ENCODE measurements at regions not wholly inside any gene's neighbourhood (a gene's known extent, or its start where the extent isn't known, plus 50 kb on each side); places are given as distances from the start of the nearest gene placed in this dataset.

DNA sequence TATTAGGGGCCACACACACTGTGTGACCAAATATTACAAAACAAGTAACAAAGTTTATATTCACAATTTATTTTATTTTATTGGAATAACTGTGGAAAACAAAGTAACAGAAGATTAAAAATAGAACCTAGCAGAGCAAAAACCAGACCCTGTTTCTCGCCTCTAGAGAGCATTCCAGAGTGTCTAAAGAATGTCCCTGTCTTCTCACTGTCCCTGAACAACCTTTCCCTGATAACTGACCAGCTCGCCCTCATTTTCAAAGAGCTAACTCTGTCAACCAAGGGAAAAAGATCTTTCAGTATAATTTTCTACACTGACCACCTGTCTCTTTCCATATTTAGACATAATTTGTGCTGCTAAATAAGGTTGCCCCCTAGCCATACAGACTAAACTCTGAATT lies 646.9 kb downstream of the USP25 start:
- no peak for DNase-seq

DNA sequence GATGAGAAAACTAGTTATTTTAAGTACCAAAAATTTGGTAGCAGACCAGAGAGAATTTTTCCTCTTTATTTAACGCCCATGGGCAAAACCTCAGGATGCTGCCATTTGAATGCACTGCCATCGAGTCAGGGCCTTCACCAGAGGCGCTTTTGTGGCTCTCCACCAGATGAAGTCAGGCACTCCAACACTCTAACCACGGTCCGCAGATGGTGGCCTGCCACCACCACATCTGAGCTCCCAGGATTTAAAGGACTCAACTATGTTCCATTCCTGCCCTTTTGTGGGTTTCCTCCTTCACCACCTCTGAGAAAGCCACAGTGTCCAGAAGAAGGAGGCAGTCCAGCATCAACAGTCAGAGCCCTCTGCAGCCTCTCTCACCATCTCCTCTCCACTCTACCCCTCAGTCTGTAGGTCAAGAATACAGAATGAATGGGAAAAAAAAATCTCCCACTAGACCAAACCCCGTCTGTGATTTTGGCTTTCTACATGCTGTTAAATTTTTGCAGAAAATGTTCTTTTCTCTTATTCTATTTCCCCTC lies 647.4 kb downstream of the USP25 start:
- DNase-seq = no peak

DNA sequence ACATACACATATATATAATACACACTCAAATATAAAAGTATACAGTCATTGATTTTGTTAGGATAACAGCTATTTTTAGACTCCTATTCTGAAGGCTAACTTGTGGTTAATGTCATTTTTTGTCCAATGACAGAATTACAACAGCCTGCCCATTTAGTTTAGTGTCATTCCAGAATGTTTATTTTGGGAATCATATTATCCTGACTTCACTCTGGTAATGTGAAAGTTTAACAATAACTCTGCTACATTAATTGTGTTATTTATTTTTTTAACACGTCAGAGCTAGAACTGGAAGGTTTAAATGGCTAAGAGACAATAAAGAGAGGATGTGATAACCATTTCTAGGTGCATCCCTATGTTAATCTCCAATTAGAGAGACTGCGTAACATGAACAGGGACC lies 648.1 kb downstream of the USP25 start:
- DNase-seq = no peak

DNA sequence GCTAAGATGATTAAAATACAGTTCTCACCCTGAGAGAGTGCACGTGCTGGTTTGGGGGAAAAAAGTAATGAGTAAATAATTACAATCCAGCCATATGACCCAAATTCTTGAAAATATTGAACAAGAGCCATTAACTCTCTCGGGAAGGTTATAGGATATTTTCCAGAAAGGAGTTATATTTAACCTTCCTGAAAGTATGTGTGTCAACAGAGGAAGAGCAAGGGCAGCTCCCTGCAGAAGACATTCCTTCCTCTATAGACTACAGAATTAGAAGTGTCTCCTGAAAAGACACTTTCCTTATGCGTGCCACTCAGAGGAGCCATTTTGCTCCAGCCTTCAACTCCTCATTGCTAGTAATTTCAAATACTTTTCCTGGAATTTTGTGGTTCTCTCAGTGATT lies 648.7 kb downstream of the USP25 start:
- no peak for DNase-seq

DNA sequence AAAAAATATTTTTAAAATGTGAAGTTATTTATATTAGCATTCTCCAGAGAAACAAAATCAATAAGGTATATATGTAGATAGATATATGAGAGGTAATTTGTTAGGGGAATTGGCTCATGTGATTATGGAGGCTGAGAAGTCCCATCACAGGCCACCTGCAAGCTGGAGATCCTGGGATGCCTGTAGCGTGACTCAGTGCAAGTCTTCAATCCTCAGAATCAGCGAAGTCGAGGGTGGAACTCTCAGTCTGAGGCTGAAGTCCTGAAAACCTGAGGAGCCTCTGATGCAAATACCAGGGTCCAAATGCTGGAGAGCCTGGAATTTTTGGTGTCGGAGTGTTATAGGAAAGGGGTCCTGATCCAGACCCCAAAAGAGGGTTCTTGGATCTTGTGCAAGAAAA lies 658.5 kb downstream of the USP25 start:
- DNase-seq = no peak

DNA sequence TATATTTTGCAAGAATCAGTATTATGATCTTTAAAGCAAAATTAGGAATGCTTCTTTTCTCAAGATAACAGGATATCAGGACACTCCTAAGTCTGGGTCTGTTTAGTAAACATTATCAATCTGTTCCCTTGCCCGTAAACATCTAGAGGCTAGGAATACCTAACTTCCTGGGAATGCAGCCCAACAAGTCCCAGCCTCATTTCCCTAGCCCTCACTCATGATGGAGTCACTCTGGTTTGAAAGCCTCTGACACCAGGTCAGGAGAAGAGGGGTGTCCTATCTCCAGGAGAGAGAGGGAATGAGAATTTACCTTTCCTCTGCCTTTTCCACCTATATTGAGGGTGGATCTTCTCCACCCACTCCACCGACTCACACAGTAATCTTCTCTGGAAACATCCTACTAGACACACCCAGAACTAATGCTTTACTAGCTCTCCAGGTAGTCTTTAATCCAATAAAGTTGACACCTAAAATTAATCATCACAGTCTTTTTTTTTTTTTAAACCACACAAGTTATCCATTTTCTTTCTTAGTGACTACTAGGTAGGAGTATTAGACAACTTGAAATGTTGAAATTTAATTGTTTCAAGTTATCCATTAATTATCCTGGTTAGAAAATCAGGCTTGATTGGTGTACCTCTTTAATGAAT lies 659.3 kb downstream of the USP25 start:
- DNase-seq = no peak

DNA sequence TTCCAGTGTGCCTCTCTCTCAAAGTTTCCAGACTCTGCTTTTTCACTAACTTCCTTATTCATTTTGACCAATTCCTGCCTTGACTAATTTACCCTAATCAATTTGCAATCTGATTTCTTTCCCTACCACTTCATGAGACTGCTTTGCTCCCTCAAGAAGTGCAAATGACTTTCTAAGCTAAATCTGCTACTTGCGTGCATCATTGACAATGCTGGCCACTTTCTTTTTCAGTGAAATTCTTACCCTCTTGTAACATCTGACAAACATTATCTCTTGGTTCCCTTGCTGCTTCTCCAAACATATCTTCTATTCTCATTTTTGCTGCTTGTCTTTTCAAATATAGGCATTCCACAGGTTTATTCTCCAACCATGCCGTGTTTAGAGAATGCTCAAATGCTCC lies 659.9 kb downstream of the USP25 start:
- no peak for DNase-seq

DNA sequence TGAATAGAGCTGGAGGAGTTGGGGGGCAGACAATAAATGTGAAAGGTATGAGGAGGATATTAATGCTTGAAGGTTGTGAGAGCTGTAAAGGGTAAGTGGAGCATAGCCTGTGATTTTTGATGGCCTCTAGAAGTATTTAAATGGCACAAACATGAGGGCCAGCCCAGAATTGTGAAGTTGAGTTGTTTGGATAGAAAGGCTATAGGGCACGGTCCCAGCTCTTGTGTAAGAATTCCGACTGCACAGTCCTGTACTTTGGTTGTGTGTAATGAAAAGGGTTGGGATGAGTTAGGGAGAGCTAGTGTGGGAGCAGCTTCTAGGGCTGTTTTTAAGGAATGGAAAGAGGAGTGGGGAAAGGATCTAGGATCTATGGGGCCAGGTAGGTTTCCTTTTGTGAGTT lies 665.5 kb downstream of the USP25 start:
- no peak for DNase-seq

DNA sequence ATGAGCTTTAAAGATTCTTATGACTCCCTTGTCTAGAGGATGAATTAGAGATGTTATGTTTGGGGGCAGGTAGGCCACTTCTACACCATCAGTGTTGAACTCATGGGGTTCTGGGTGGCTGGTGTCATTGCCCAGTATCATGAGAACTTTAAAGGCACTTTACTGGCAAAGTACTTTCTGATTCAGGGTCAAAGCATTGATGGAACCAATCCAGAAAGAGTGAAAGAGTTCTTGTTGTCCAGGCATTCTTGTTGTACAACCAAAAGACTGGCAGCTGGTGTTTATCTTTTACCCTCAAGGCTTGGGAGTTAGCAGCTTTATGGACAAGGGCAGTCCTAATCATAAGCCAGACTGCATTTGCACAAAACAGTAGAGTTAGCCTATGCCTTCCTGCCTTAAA lies 673.0 kb downstream of the USP25 start:
- no peak for DNase-seq

DNA sequence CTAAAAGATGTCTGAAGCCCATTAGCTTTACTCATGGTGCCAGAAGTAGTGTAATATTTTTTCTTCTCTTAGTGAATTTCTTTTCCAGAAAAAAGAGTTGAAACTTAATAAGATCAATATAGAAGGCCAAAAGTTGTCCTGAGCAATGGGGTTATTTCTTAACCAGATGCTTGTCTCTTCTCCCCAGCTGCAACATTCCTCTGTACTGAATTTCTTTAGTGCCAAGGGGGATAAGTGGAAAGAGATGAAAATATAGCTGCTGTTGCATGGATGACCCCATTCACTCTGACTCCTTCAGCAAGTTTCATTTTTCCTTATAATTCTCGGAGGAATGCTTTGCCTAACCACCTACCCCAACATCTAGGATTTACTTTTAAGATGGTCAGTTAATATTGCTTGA lies 675.0 kb downstream of the USP25 start:
- DNase-seq = no peak

DNA sequence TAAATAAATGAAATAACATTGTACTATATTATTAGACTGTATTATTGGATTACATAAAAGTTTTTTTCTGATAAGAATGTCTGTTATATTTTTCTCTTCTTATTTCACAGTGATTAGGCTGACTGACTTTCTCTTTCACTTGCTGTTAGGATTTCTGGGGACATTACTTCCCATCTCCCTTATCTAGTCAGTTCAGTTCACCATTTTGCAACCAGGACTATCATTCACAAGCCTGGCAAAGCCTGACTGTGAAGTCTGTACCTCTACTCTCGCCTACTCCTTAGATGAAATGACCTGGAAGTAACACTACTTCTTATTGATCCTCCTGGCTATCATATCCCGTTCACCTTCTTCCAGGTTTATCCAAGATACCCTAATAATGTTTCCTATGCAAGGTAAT lies 676.6 kb downstream of the USP25 start:
- DNase-seq = no peak

DNA sequence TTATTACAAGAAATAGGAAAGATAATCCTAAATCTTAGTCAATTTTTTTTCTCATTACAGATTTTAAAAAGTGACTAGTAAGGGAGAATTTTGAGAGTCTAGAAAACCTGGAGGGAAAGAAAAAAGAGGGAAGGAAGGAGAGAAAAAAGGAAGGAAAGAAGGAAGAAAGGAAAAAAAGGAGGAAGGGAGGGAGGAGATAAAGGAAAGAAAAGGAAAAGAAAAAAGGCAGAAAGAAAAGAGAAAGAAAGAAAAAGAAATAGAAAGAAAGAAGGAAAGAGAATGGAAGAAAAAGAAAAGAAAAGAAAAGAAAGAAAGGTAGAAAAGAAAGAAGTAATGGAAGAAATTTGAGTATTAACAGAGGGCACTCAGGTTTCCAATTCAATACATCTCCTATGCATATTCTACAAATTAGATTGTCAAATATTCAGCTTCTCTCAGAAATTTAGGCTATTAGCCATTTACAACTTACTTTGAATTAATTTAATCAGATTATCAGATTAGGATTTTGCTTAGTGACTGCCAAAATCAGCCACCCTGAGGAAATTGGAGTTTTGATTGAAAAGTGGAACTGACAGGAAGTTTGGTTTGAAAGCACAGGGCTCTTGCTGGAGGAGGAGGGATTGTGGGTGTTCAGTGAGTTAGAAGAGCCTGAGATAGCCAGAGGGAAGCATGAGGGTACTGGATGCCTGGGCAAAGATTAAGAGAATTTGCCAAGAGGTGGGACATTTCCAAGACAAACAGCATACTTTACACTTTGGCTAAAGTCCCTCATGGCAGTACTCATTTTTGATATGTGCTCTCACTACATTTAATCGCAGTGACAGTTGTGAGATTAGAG lies 677.8 kb downstream of the USP25 start:
- DNase-seq = no peak

DNA sequence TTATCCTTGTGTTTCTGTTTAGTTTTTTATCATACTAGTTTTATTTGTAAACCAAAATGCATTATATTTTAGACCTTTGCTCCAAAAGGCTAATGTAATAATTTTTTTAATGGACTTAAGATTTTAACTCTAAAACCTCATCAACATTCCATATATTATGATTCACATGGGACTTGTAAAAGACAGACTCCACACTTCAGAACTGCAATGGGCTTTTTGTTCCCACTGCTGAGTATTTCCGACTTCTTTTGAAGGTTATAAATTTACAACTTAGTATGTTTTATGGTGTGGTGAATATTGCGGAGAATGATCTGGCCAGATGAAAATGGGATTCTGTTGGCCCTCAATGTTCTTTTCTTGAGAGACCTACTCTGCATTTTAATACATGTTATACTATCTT lies 678.5 kb downstream of the USP25 start:
- DNase-seq = no peak

DNA sequence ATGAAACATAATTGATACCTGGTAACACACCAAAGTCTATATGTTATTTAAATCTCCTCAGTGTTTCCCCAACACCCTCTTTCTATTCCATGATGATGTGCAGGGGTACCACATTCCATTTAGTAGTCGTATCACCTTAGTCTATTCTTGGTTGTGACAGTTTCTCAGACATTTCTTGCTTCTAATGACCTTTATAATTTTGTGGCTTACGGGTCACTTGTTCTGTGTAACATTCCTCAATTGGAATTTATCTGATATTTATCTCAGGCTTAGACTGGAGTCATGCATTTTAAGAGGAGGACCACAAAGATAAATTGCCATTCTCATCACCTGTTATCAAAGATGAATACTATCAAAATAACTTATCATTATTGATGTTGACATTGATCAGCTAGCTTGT lies 679.6 kb downstream of the USP25 start:
- DNase-seq = no peak

DNA sequence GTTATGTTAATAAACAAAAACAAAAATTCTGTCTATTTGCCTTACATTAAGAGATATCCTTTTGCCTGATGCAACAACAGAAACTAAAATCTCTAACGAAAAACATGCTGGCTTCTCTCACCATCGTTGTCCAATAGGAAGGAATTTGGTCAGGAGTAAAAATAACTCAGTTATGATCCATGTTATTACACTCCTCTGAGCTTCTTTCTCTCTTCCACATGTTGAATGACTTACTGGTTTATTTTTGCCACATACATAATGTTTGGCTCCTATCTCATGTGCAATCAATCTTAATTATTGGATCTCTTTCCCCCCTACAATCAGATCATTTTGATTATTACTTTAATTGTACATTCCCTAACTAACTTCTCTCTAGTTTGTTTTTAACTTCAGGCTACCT lies 688.4 kb downstream of the USP25 start:
- DNase-seq = no peak

DNA sequence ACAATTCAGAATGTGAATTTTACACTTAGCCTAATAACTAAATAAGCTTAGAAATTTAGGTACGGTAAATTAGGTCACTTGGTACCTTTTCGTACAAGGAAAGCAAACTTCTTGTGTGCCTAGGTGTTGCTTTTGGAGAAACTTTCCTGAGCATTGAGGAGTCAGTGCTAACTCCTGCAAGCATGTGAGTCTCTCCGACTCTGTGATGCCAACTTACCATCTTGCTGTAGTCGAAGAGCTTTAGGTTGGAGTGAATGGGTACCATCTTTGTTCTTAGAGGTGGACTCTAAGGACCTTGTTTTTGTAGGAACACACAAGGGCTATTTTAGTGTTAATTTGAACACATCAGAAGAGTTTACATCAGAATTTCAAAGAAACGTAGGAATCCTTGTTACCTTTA lies 688.9 kb downstream of the USP25 start:
- no peak for DNase-seq

DNA sequence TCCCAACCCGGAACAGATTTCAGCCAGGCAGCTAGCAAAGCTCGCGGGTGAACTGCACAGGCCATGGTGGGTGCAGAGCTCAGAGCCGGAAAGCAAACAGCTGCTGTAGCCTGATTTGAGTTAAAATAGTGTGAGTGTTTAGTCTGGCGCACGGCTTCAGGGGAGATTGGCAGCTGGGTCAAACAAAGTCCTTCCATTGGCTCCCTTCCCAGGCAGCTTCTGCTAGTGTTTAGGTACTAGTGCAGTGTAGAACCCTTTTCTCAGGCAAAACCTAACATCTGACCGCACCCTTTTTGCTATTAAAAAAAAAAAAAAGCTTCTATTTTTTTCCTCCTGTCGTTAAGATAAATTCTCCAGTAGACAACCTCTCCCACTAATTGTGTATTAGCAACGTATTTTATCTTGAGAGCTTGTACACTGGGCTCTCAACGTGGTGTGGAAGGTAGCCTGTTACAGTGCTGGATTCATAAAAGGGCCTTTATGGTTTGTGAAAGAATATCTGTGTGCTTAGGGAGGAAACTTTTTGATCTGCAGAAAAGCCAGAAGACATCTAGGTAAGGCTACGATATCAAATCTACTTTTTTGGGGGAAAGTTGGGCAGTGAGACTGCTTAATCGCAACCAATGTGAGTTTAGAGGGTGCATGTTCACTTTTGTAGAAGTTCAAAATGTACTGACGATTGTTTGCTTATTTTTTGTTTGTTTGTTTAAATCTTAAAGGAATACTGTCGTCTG lies 689.6 kb downstream of the USP25 start:
- DNase-seq = no peak

DNA sequence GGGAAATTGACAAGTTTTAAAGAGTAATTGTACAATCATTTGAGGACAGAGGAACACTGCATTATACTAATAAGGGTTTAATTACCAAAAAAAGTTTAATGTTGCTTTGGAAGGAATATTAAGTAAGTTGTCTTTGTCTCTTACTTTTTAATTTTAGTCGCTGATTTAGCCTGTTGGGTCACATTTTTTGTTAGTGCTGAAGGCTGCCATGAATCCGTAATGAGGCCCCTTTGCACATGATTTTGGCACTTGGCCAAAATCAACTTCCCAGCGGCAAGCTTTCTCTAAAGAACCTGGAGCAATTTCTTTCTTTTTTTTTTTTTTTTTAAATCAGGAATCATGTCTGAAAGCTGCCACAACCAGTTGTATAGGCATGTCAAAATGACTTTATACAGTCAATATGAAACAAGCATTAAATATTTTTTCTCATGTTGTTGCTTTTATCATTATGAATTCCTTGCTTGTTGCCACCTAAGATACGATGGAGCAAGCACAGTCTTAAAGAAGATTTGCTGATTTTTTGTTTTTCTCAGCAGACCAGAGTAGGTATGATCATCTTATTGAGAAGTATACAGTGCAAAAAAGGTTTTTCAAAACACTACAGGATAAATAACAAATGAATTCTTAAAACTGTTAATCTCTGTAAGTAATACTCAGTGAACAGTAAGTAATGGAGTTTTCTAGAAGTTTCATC lies 690.4 kb downstream of the USP25 start:
- no peak for DNase-seq

DNA sequence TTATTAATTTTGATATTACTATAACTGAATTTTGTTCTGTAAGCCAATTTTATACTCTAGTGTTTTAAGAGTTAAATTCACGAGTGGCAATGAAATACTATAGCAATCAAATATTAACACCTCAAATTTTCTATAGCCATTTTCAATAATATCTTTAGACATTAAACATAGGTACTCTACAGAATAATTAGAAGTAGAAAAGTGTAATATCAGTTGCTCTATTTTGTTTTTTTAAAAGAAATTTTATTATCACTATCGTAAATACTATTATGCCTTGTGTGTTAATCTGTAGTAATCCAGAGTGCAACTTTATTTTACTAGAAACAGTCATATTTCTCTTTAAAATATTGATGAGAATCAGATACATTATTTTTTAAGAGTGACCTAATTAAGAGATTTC lies 691.2 kb downstream of the USP25 start:
- no peak for DNase-seq

DNA sequence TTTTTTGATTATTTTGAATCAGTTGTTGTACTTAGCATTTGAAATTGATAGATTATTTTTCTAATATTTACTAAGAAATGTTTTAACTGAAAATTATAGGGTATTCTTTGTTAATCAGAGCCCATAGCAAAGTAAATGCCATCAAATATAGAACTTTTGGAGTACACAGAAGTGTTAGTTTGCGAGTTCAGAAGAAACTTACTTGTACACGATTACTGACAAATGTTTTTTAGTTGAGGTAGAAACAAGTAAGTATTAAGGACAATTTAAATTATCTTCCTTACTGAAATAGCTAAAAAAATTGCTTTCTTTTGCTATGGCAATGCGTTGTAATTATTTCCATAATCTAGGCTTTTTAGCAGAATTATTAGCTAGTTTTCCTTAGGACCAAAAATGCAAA lies 692.2 kb downstream of the USP25 start:
- DNase-seq = no peak

DNA sequence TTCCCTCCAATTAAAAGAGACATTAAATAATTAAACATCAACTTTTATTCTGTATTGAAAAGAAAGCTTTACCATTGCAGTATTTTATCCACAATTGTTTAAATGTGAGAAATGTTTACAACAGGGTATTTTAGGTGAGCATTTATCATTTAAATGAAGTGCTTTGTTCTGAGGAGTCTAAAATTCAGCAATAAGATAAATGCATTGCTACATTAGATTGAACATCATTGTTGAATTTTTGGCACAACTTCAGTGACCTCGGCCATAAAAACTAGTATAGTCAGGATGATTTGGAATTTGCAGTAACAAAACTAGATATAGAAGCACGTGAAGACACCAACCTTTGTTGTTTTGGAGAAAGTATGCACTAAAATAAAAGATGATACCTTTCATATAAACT lies 692.9 kb downstream of the USP25 start:
- DNase-seq = no peak

DNA sequence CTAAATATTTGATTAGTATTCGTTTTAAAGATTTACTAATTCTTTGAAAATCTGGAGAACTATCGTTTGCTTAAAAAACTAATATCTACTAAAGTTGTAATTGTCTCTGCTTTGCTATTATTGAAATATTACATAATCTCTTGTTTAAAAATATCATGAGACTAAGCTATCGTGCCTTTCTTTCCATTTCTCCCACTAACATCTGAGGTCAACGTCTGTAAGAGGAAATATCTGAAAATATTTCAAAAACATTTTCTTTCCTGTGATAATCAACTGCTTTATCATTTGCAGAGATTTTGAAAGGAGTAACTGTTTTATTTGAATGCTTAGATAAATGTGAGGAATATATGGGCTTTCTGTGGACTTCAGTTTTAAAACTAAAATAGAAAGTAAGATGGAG lies 694.1 kb downstream of the USP25 start:
- DNase-seq = no peak

DNA sequence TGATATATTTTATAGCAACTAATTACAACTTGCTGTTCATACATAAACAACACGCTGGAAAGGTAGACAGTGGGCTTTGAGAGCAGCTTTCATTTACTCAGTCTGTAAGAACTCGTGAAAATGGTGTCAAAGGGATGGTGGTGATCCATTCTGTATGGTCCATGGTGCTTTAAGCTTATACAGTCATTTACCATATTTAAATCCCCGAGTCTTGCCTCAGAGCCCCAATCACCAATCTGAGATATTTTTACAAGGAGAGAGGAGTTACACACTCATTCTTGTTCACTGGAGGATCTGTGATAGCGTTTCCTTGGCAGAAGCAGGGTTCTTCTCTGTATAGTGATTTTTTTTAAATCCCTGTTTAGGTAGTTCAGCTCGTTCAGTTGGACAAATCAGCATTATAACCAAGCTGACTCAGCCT lies 694.6 kb downstream of the USP25 start:
- no peak for DNase-seq

Data from suppressor macrophage treated with lipopolysaccharide for 1 hour (primary cell).